ENCODE measurements at regions not wholly inside any gene's neighbourhood (a gene's known extent, or its start where the extent isn't known, plus 50 kb on each side); places are given as distances from the start of the nearest gene placed in this dataset.
A peak's percentile ranks its signal among the peaks of the same experiment; 100 is the strongest.

DNA sequence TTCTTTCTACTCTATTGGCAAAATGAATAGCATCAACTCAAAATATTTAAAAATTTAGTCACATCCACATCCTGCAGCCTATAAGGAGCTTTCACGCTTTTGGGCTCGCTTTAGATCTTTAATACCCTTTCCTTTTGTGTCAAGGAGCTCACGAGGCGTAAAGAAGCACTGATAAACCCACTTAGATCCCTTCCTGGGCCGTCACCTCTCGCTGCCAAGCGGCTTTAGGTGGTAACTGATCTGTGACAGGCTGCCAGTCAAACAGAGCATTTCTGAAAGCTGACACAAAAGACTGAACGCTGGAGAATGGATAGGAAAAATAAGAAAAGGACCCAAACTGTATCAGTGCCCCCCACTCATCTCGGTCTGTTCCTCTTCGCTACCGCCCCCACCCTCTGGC is 385.7 kb upstream of the MMS22L start:
- no peak overlapping the region for H3K27ac Mint-ChIP-seq (ENCODE audit: unreplicated experiment)
- no peaks in the 10 kb centered on the region for H3K9me3 Mint-ChIP-seq
- TF ChIP-seq, protein P1, sequence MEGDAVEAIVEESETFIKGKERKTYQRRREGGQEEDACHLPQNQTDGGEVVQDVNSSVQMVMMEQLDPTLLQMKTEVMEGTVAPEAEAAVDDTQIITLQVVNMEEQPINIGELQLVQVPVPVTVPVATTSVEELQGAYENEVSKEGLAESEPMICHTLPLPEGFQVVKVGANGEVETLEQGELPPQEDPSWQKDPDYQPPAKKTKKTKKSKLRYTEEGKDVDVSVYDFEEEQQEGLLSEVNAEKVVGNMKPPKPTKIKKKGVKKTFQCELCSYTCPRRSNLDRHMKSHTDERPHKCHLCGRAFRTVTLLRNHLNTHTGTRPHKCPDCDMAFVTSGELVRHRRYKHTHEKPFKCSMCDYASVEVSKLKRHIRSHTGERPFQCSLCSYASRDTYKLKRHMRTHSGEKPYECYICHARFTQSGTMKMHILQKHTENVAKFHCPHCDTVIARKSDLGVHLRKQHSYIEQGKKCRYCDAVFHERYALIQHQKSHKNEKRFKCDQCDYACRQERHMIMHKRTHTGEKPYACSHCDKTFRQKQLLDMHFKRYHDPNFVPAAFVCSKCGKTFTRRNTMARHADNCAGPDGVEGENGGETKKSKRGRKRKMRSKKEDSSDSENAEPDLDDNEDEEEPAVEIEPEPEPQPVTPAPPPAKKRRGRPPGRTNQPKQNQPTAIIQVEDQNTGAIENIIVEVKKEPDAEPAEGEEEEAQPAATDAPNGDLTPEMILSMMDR (conservative IDR thresholded peaks at IDR 0.05), result no peak
- no peak overlapping the region for H3K4me3 Mint-ChIP-seq
- H3K36me3 Mint-ChIP-seq (ENCODE audit: low read depth), result no peaks in the 10 kb centered on the region
- no peaks in the 10 kb centered on the region for H3K27me3 Mint-ChIP-seq (ENCODE audit: low read depth)
- H3K4me1 Mint-ChIP-seq, result peaks cover 15% of the 10 kb centered on the region
- DNase-seq (ENCODE audit: low read depth, low spot score), result peak; percentile 18

DNA sequence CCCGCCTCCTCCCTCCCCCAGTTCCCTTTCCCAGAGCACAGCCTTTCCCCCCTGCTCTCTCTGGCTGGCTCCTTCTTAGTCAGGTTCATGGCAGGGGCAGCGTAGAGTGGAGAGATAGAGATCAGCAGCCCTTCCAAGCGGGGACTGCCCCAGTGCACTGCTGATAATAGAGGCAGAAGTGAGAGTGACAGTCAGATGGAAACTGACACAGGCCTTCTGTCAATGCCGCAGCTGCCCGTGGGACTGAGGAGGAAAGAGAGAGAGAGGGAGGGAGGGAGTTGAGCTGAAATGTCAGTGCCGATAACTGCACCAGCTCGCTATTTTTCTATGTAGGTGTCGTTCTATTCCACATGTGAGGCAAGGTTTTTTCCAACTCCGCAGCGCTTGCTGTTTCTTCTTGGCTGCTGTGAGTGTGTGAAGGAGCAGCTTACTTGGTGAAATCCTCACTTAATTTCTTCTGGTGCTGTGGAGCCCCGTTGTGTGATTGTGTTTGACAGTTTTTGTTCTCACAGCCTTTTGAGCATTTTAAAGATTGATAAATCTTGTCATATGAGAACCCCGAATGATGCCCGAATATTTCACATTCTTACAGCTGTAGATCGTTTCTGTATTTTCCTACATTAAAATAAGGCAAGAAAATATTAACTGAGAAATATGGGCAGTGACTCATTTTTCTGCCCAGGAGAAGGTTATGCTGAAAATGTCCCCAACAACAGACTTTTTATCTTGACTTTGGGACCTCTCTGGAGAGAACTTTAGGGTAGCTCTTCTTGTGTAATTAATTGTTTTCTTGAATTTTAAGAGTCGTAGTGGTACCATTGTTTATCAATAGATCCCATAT is 386.4 kb upstream of the MMS22L start:
- Mint-ChIP-seq H3K4me3 (no peak overlapping the region), H3K27ac (ENCODE audit: unreplicated experiment) (no peak overlapping the region), H3K9me3 (no peaks in the 10 kb centered on the region), H3K4me1 (peaks cover 15% of the 10 kb centered on the region), H3K36me3 (ENCODE audit: low read depth) (no peaks in the 10 kb centered on the region), H3K27me3 (ENCODE audit: low read depth) (no peaks in the 10 kb centered on the region)
- TF ChIP-seq, protein P1 (conservative IDR thresholded peaks at IDR 0.05), result no peak
- DNase-seq (ENCODE audit: low read depth, low spot score), result peak; percentile 25

DNA sequence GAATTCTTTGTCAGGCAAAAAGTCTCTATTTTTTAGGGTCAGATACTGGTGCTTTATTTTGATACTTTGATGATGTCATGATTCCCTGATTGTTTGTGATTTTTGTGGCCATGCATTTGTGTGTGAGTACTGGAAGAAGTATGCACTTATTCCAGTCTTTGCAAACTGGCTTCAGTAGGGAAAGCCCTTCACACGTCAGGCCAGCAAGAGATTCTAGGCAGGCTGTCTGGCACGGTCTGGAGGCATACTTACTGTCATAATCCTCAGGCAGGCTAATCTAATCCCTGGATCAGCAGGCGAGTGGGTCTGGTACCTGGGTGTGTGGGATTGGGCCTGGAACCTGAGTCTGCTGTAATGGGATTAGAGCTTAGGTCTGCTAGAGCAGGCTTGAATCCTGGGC is 391.8 kb upstream of the MMS22L start:
- Mint-ChIP-seq H3K9me3 (peaks cover 2% of the 10 kb centered on the region), H3K27ac (ENCODE audit: unreplicated experiment) (no peak overlapping the region), H3K4me3 (no peak overlapping the region), H3K36me3 (ENCODE audit: low read depth) (no peaks in the 10 kb centered on the region), H3K4me1 (peaks cover 5% of the 10 kb centered on the region), H3K27me3 (ENCODE audit: low read depth) (no peaks in the 10 kb centered on the region)
- no peak for DNase-seq (ENCODE audit: low read depth, low spot score)
- TF ChIP-seq, protein P1 (conservative IDR thresholded peaks at IDR 0.05), result no peak

DNA sequence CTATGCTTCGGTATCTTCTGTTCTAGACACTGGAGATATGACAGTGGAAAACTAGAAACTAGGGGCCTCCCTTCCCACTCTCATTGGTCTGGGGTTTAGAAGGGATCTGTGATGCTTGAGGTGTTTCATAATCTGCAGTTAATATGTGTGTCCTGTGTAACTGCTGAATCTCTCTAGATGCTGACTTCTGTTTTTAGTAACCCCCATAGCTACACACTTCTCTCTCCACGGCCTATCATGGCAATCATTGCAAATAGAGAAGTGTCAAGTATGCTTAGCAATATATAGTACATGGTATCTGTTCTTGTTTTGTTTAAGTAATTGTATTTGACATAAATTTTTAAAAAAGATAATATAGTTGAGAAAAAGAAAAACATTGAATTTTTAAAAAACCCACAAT is 394.6 kb upstream of the MMS22L start:
- H3K27me3 Mint-ChIP-seq (ENCODE audit: low read depth), result no peaks in the 10 kb centered on the region
- H3K4me1 Mint-ChIP-seq, result no peaks in the 10 kb centered on the region
- no peak overlapping the region for H3K27ac Mint-ChIP-seq (ENCODE audit: unreplicated experiment)
- no peak for DNase-seq (ENCODE audit: low read depth, low spot score)
- H3K36me3 Mint-ChIP-seq (ENCODE audit: low read depth), result no peaks in the 10 kb centered on the region
- TF ChIP-seq, protein P1 (conservative IDR thresholded peaks at IDR 0.05), result no peak
- no peak overlapping the region for H3K4me3 Mint-ChIP-seq
- peaks cover 2% of the 10 kb centered on the region for H3K9me3 Mint-ChIP-seq

DNA sequence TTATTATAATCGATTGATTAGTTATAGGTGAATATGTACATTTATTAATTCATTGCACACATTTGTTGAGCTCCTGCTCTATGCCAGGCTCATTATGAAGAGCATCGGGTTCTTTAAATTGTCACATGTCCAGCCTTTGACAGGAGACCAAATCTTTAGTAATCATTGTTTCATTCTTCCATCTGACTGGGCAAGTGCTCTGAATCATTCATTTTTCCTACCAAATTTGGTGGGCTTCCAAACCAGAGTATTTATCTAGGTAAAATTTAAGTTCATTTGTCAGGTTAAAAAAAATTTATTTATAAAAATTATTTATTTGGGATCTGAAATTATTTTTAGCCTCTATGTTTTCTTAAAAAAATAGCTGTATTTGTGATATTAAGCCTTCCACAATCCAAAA is 404.9 kb upstream of the MMS22L start:
- no peak for DNase-seq (ENCODE audit: low read depth, low spot score)
- H3K4me3 Mint-ChIP-seq, result no peak overlapping the region
- peaks cover 5% of the 10 kb centered on the region for H3K4me1 Mint-ChIP-seq
- no peaks in the 10 kb centered on the region for H3K27me3 Mint-ChIP-seq (ENCODE audit: low read depth)
- H3K36me3 Mint-ChIP-seq (ENCODE audit: low read depth), result no peaks in the 10 kb centered on the region
- TF ChIP-seq, protein P1 (conservative IDR thresholded peaks at IDR 0.05), result no peak
- H3K27ac Mint-ChIP-seq (ENCODE audit: unreplicated experiment), result no peak overlapping the region
- no peaks in the 10 kb centered on the region for H3K9me3 Mint-ChIP-seq
